ENCODE measurements at regions not wholly inside any gene's neighbourhood (a gene's known extent, or its start where the extent isn't known, plus 50 kb on each side); places are given as distances from the start of the nearest gene placed in this dataset.

GRCh38 chr3:147269907-147270306, 136.4 kb downstream of the ZIC4 start:
- peaks cover 3% of the 10 kb centered on the region; the same call in 1 of the 2 replicates for H3K9me2 ChIP-seq (ENCODE audit: insufficient read depth)
- no peaks in the 10 kb centered on the region for H3K4me1 ChIP-seq (ENCODE audit: control insufficient read depth in 1 of 2, insufficient read depth in 2 of 2, low read length in 2 of 2)
- H3K4me2 ChIP-seq (ENCODE audit: low read length), result no peak overlapping the region
- TF ChIP-seq SRF (IDR thresholded peaks at IDR 0.05; ENCODE audit: low read depth) (no peak), EZH2phosphoT487 (IDR thresholded peaks at IDR 0.05; ENCODE audit: borderline replicate concordance) (no peak), ZFX (IDR thresholded peaks at IDR 0.05) (no peak), ELF1 (IDR thresholded peaks at IDR 0.05; ENCODE audit: borderline replicate concordance, low read depth) (no peak), CEBPB (IDR thresholded peaks at IDR 0.05; ENCODE audit: low read depth) (no peak), FOSL1 (IDR thresholded peaks at IDR 0.05; ENCODE audit: low read depth) (no peak), CTCF (IDR thresholded peaks at IDR 0.05 in 2 of 3, conservative IDR thresholded peaks at IDR 0.05 in 1 of 3; ENCODE audit: borderline replicate concordance in 1 of 3, insufficient read depth in 1 of 3, low read depth in 2 of 3, low read length in 2 of 3) (no peak), SP1 (IDR thresholded peaks at IDR 0.05; ENCODE audit: low read depth) (no peak), JUND (IDR thresholded peaks at IDR 0.05) (no peak), POLR2A (IDR thresholded peaks at IDR 0.05; ENCODE audit: borderline replicate concordance, extremely low read depth, insufficient read depth, insufficient read length) (no peak), YY1 (IDR thresholded peaks at IDR 0.05; ENCODE audit: extremely low read depth, insufficient replicate concordance, low read depth, low read length) (no peak), EGR1 (IDR thresholded peaks at IDR 0.05; ENCODE audit: low read depth) (no peak), TCF7L2 (IDR thresholded peaks at IDR 0.05; ENCODE audit: borderline replicate concordance, extremely low read depth, insufficient read depth, insufficient read length) (no peak), EZH2 (IDR thresholded peaks at IDR 0.05) (no peak)
- DNase-seq (ENCODE audit: low read depth, low spot score), result no peak
- intact Hi-C loops (cut with micrococcal nuclease), result no loop called here
- no peak overlapping the region for H2AFZ ChIP-seq (ENCODE audit: low read depth, low read length, poor library complexity, severe bottlenecking)
- no peaks in the 10 kb centered on the region for H3K9me3 ChIP-seq (ENCODE audit: control insufficient read depth in 1 of 2, insufficient read depth in 1 of 2, low read depth in 1 of 2, low read length in 2 of 2)
- RAD21 ChIA-PET (ENCODE audit: low non-redundant PET in 1 of 2, low total read pairs in 2 of 2, uncharacterized antibody in 2 of 2, unreplicated experiment in 2 of 2), result no interaction called here
- POLR2A ChIA-PET, result no interaction called here
- no peaks in the 10 kb centered on the region for H3K79me2 ChIP-seq (ENCODE audit: insufficient read depth, low read length)
- H3K36me3 ChIP-seq (ENCODE audit: control insufficient read depth in 1 of 2, insufficient read depth in 2 of 2, low read length in 2 of 2), result no peaks in the 10 kb centered on the region
- BruUV-seq (replicated peaks), result no TSS peak
- no peak overlapping the region for H3K4me3 ChIP-seq (replicated peaks in 1 of 2; ENCODE audit: low read depth in 1 of 2, low read length in 2 of 2)
- H3K27ac ChIP-seq (ENCODE audit: low read depth, low read length), result no peak overlapping the region
- no peak for ATAC-seq
- H4K20me1 ChIP-seq (ENCODE audit: insufficient read depth), result no peaks in the 10 kb centered on the region
- H3K9ac ChIP-seq (ENCODE audit: low read length), result no peak overlapping the region
- CTCF ChIA-PET, result no interaction called here
- H3K27me3 ChIP-seq (ENCODE audit: insufficient read depth, low read length), result no peaks in the 10 kb centered on the region
